ENCODE measurements at regions not wholly inside any gene's neighbourhood (a gene's known extent, or its start where the extent isn't known, plus 50 kb on each side); places are given as distances from the start of the nearest gene placed in this dataset.

DNA sequence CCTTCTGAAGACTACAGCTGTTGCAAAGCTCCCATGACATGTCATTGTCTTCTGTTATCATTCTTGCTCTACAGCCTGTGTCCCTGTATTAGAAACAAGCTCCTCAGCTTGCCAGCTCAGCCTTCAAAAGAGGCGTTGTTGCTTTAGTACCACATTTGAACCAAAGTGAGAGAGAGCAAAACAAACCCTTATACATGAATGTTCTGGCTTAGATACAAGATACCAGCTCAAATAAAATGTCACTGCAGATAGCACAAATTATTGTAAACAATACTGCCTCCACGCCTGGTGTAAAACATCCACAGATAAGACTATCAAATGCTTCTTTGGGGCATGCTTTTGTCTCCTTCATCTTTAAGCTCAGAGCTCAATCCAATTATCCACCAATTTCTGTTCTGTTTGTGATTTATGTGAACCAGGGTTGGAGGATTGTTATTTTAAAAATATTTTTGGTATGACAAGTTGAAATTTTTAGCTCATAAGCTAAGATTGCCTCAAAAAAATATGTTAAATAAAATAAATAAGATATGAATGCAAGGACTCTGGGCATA is 403.6 kb upstream of the CDIN1 start:
- TF ChIP-seq, protein P1, sequence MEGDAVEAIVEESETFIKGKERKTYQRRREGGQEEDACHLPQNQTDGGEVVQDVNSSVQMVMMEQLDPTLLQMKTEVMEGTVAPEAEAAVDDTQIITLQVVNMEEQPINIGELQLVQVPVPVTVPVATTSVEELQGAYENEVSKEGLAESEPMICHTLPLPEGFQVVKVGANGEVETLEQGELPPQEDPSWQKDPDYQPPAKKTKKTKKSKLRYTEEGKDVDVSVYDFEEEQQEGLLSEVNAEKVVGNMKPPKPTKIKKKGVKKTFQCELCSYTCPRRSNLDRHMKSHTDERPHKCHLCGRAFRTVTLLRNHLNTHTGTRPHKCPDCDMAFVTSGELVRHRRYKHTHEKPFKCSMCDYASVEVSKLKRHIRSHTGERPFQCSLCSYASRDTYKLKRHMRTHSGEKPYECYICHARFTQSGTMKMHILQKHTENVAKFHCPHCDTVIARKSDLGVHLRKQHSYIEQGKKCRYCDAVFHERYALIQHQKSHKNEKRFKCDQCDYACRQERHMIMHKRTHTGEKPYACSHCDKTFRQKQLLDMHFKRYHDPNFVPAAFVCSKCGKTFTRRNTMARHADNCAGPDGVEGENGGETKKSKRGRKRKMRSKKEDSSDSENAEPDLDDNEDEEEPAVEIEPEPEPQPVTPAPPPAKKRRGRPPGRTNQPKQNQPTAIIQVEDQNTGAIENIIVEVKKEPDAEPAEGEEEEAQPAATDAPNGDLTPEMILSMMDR (IDR thresholded peaks at IDR 0.05): no peak
- TF ChIP-seq ZFX (IDR thresholded peaks at IDR 0.05; ENCODE audit: borderline replicate concordance): no peak

Measured in 22Rv1 (cell line).